GM19438 (cell line): ENCODE measurements at regions not wholly inside any gene's neighbourhood (a gene's known extent, or its start where the extent isn't known, plus 50 kb on each side); places are given as distances from the start of the nearest gene placed in this dataset.
"Not testable (repeated sequence)": the region's sequence is repeated elsewhere in the genome, so short reads cannot be mapped to it uniquely, and the experiment has no call there.

Experiments used
- ATAC-seq: cut with Tn5 transposase; IDR thresholded peaks from one replicate; pipeline ENCODE4 v1.9.1; 2021; ENCODE audit warnings: low read depth; ENCODE audit not compliant: unreplicated experiment

DNA sequence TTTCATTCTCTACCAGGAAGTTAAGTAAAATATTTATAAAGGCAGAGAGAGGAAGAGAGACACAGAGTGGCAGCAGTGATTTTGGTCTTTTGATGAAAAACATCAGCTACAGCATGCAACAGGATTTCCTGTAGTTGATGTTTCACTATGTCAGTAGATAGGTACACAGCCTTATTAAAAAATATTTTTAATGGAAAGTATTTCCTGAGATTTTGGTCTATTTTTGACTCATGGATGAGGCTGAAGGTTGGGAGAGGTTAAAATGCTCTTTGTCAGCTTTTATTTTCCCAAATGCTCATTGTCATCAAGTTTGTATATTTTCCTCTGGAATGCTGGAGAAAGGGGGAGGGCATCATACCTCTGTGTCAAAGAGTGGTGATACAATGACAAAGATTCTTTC, 1112.5 kb downstream of the CBLN2 start:
- ATAC-seq = no peak

DNA sequence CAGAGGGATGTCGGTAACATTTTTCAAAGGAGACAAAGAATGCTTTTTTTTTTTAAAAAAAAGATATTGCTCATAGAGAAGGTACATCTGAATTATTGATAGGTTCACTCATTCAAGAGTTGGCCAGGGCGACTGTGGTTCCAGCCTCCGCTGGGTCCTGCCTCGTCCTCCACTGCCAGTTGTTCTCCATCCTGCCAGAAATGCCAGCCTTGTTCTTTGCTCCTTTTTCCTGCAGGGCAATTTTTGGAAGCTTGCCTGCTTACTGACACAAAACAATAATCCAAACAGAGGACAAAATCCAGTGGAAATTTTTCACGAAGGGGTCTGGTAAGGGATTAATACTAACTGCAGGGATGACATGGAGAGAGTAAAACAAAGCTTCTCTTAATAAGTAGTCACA, 1113.0 kb downstream of the CBLN2 start:
- ATAC-seq = no peak

DNA sequence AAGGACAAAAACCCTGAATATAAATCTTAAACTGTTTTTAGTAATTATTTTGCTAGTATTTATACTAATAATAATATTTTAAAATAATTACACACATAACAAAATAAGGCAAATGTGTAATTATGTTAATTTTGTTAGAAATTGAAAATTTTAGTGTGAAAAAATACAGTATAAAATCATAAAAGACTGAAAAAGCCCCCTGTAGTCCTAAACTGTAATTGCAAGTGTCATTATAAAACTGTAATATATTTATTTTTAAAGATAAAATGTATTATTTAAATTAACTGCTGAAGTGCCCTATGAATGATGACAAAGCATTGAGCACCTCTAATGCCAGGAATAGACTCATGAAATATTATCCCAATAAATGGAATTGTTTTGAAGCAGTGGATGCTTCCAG, 1117.7 kb downstream of the CBLN2 start:
- no peak for ATAC-seq

DNA sequence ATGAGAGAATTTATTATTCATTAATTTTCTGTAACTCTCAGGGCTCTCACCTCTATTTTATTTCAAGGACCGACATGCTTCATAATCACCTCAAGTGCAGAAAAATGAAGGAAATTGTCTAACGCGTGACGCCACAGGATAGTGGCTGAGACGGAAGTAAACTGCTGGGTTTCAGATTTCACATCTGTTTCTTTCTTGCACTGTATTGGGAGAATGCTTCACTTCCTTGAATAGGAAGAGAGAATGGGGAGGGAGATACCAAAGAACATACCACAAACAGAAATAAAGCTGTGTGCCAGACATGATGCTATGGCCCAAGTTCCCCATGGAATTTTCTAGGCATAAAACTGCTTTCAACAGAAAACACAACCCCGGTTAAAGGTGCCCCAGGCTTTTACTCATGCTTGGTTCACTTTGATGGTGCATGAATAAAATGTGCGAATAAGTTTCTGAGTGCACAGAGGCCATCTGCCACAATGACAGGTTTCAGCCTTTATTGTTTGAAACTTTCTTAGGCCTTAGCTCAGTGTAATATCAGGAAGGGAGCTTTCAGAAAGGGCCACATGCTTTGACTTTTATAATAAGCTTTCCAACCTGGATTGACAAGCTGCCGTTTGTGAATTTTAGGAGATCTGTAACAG, 1116.4 kb downstream of the SOCS6 start:
- ATAC-seq = no peak

DNA sequence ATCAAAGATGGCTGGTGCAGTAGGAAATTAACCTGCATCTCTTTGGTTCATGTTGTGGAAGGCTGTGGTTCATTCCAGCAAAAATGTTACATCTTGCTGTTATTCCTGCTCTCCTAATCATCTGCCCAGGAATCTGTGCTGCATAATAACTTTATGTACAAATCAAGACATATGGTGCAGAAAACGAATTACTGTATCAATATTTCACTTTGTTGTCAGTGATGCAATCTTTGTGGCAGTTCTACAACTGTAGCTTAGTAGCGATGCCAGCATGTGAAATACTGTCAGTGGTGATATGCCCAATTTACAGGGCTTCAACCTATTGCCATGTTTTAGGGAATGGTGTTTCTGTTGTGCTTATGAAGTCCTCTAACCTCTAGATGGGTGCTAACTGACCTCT, 1114.7 kb downstream of the SOCS6 start:
- ATAC-seq = no peak

DNA sequence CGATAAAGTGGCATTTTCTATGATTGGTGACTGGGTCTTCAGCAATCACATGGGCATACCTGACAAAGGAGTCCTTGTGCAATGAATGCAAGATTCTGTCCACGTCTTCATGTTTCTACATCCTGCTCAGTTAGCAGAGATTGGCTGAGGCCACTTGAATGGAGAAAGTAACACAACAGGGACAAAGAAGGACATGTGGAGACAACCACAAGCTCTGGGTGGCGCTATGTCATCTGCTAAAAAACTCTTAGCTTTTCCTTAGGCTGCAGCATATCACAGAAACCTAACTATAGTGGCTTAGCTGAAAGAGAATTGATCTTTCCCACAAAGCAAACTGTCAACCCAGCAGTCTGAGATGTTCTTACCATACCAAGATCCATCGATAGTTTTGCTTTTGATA, 1109.7 kb downstream of the SOCS6 start:
- ATAC-seq = no peak

DNA sequence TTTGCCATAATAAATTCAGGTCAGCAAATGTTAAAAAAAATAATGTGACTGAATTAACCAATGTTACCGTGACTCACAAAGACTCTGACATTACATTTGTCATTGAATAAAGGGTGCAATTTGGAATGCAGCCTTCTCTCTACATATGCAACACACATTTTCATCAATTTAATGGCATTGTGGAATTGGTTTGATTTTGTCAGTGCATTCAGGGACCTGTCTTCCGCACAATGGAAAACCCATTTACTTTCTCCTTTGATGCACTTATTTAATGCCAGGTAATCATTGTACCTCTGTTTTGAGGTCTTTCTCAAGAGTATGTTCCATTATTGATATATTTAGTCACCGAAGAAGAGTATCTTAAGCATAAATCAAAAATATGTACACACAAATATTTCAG, 1099.3 kb downstream of the SOCS6 start:
- ATAC-seq = no peak

DNA sequence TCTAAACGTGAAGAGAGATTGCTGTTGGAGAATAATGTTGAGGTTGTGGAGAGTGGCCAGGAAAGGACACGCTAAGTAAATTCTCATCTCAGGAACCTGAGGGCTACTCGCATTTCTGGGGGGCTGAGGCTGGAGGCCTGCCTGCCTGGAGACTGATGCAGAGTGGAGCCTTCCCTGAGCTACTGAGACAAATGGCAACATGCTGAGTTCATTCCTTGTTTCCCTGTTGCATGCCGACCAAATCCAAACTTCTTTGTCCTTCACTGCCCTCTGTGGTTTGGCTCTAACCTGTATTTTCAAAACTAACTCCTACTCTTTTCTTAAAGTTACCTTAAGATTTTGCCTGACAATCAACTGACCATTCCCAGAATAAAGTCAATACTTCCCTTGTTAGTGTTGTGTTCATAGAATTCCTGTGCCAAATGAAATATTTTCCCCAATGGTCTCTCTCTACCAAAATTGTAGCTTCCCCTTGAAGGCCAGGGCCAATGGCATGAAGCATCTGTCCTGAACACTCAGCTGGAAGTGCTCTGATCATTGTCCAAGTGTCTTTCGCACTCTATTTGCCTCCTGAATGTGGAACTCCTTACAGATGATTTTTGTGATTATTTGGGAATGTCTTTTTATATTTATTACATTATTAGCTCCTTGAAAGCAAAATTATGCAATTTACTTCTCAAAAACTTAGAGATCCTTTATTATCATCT, 1085.6 kb downstream of the SOCS6 start:
- no peak for ATAC-seq

DNA sequence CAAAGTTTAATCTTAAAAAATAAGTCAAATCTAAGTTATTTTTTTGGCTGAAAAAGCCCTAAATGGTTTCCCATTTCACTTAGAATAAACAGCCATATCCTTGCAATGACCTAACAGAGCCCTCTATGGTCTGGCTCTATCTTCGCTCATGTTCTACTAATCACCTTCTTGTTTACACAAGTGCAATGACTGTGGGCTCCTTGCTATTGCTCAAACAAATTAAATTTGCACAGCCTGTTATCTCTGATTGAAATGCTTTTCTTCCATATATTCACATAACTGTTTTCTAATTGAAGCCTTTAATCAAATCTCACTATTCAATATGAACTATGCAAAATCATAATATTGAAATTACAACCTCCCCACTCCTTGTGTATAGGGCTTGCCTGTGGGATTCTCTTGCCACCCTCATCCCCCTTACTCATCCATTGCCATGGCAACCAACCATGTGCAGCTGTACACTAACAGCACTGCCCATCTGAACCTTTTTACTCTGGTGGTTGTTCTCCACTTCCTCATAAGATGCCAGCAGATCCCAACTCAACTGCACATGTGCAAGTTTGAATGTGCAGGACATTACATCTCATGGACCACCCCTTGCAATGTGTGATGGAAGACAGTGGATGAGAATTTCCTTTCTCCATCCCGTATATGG, 1083.2 kb downstream of the SOCS6 start:
- no peak for ATAC-seq

DNA sequence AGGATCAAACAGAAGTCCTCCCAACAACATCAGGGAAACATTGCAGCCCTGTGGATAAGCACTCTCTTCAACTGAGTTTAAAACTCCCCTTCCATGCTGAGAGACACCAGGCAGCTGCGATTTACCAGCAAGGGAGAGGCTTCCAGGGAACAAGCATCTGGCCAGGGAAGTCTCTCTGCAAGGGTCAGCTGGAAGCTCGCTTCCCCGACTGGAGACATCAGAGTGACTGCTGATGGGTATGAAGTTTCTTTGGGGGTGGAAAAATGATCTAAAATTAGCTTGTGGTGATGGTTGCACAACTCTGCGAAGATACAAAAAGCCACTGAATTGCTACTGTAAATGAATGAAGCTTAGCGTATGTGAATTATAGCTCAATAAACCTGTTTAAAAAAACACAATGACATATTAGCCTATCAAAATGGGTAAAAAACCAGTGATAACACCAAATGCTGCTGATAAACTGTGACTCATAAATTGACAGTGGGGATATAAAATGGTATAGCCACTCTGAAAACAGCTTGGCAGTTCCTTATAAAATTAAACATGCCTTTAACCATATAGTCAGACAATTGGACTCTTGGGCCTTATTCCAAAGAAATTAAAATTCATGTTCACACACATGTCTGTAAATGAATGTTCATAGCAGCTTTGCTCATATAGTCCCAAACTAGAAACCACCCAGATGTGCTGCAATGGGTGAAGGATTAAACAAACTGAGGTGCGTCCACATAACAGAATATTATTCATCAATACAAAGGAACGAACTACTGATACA, 1082.0 kb downstream of the SOCS6 start:
- no peak for ATAC-seq

DNA sequence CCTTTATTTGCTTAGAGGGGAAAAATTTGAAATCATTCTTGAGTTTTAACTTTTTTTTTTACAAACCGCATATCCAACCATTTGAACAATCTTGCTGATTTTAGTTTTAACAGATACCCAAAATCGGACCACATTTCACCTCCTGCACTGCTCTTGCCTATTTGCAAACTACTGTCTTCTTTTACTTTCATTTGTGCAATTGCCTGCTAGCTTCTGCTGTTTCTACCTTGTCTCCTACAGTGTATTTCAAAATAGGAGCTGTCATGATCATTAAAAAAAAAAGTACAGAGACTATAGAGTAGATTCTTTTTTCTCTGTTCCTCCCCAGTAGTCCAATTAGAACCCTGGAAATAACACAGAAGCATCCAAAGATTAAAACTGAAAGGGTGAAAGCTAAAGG, 1081.2 kb downstream of the SOCS6 start:
- no peak for ATAC-seq

DNA sequence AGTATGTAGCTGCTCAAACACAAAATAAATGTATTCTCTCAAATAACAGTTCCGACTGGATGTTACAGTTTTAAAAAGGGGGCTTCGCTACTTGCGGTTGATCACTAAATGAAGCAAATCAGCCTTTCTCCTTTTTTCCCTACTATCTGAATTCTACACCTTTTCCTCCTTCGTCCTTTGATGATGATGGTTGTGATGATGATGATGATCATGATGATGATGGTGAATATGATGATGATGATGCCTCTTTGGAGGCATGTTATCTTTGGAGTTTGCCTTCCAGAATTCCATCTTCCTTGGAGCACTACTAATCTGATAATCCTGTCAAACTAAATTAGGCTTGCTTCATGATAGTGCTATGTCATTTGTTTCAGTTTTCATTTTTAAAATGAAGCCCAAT, 1073.3 kb downstream of the SOCS6 start:
- ATAC-seq = no peak

DNA sequence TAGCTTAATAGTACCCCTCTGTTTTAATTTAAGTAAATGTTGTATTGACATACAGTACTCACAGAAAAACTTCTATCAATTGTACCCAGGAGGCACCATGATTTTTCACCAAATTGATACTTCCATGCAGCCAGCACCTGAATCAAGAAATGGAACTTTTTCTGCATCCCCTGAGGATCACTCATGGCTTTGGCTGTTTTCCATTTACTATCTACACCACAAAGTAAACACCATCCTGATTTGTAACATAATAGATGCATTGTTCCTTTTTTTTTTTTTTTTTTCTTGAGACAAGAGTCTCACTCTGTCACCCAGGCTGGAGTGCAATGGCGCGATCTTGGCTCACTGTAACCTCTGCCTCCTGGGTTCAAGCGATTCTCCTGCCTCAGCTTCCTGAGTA, 1066.8 kb downstream of the SOCS6 start:
- not testable (repeated sequence) for ATAC-seq

DNA sequence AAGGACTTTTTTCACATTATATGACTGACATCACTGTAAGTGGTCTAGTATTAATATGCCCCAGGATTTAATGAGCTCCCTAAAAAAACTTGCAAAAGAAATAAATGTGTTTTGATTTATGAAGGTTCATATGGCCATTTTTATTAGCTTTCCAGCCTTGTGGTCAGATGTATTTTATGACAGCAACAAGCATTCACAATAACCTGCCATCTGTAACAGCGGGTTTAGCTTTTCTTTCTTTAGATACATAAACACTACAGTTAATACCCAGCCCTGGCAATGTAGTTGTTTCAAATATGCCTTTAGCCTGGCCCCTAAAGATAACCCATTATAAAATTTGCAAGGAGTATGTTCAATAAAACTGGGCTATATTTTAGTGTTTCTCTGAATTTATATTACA, 1063.8 kb downstream of the SOCS6 start:
- ATAC-seq = no peak

DNA sequence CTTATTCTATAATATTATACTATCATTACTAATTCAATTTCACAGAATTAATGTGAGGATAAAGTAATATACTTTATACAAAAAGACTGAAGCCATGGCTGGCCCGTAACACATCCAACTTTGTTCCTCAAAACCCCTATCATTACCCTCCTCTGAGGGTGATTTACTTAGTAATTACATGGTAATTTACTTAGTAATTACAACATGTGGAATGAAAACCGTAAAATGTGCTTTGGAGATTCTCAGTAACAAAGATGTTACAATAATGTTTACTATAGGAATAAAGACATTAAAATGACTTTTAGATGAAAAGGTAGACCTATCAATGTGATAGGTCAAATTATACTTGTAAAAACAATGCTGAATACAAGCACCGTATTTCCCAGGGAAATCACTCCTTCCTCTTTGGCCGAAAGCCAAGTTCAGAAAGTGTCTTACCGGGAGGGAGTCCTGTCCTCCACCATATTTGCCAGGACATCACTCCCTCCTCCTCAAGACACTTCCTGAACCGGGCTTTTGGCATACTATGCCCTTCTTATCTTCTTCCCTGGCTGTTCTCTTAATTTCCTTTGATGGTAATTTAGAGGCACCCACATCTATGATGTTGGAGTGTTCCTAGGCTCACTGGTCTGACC, 1047.8 kb downstream of the SOCS6 start:
- ATAC-seq = no peak

DNA sequence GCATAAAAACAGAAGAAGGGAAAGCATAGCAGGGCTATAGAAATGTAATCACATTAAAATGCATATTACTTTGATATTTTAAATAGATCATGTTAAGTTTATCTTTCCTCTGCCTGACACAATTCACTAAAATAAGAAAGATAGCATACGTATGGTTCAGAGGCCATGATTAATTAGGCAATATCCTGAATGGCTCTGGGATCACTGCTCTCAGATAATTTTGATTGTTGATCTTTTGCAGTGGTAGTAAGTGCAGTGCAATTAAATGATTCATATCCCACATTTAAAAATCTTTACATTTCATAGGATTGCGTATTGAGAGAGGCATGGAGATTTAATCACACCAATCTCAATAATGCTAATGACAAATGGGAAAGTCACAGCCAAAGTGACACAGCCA, 1040.7 kb downstream of the SOCS6 start:
- no peak for ATAC-seq

DNA sequence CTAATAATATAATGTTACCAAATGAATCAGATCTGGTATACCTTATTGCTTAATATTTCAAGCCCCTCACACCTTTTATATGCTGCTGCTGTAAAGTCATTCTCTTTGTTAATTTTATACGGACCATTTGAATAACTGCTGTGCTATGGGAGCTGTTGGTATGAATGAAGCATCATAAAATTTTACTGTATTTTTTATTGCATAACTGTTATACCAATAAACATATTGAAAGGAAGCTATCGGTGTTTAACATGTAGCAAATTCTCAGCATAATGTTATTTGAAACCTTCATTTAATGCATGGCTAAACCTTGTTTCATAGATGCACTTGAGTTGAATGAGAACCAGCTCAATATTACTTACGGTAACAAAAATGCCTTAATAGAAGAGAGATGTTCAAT, 1040.3 kb downstream of the SOCS6 start:
- no peak for ATAC-seq

DNA sequence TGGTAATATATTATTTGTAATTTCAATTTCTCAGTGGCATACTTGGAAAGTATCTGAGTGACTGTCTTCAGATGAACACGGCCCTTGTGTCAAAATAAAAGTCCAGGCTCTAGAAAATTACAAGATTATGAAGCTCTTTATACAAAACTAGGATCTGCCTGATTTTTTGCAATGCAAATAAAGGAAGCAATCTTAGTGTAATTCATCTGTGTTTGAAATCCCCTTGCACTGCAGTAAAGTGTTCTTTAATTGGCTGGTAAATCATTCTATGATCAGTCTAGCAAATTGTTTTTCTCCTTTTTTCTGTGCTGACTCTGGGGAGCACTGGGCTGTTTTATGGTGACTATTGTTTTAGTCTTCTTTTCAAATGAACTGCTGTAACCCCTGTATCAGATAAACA, 1039.0 kb downstream of the SOCS6 start:
- ATAC-seq = no peak

DNA sequence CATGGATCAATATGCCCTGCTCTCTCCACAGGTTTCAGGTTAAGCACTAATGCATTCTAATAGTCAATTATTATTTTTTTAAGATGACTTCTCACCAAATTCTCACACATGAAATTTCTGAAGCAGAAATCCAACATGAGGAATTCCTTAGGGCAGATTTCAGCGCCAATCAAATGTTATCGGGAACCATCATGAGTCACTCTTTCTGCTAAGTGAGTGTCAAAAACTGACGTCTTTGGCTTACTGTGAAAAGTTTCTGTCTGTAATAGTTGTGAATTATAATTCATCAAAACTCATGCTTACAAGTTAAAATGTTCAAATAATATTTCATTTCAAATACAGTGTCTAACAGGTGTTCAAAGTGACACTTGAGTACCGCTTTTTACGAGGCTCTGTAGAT, 1038.6 kb downstream of the SOCS6 start:
- ATAC-seq = no peak

DNA sequence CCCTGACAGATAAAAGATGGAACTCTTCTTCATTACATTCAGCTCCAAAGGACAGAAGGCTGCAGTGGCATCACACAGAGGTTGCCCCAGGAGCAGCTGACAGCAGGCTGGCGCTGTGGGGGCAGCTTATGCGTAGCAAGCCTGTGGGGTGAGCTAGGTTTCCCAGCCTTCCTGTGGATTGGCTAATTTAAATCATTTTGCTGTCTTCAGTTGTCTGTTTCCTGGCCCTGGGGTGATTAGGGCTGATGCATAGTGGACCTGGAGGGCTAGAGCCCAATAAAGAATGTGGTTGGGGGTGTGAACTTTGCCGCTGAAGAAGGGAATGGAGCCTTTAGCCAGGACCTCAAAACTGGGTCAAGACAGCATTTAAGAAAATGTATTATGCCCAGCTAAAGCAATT, 1038.0 kb downstream of the SOCS6 start:
- no peak for ATAC-seq

DNA sequence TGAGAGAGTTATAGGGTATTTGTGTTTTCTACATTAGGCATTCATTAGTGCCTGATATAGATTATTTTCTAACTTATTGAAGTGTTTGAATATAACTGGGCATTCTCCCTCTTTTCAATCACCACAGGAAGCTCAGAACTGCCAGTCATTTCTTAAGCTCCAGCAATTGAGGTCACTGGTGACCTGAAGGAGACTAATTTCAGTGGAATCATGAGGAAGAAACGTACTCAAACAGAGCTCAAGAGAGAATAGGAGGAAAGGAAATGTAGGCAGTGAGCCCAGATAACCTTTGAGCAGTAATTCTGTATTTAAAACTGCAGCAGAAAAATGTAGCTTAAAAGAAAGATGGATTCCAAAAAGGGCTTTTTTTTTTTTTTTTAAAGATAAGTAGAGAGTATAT, 1035.5 kb downstream of the SOCS6 start:
- no peak for ATAC-seq
